Stimulated activated CD4-positive, alpha-beta T cell treated with anti-CD3 and anti-CD28 coated beads, Interleukin-2, amount 100 ng/mL, for 48 hours (primary cell): ENCODE measurements at regions not wholly inside any gene's neighbourhood (a gene's known extent, or its start where the extent isn't known, plus 50 kb on each side); places are given as distances from the start of the nearest gene placed in this dataset.

Source experiments
- DNase-seq, 2 donors: peaks; one replicate each; pipeline ENCODE4 v3.0.0-alpha.2; 2020

DNA sequence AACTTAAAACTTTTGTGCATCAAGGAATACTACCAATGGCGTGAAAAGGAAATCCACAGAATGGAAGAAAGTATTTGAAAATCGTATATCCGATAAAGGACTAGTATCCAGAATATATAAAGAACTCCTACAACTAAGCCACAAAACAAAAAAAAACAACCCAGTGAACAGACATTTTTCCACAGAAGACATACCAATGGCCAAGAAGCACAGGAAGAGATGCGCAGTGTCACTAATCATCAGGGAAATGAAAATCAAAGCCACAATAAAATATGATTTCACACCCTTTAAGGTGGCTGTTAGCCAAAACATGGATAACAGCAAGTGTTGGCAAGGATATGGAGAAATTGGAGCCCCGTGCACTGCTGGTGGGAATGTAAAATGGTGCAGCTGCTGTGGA, 203.3 kb downstream of the SEC14L1 start:
- no peak for DNase-seq

DNA sequence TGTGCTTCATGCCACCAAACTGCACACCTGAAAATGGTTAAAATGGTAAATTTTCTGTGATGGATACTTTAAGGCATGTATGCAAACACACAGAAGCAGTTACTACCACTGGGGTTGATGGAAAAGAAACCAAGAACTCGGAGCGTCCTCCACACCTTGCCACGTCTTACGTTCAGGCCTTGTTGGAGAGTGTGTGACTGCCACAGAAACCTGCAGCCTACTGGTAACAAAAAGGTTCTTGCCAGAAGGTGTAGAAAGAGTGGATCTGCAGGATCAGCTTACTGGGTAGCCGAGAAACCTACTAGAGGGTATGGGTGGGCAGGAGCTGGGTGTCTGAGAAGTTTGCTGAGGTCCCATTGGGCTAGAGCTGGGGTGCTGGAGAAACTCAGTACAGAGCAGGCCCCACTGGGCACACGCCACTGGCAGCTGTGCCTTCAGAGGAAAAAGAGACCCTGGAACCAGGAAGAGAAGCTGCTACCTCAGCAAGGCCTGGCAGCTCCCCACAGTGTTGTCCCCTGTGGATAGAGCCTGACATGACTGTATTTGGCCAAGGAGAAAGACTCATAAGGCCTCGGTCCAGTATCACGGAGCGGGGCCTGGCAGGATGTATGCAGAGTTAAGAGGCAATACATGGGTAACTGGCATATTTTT, 204.6 kb downstream of the SEC14L1 start:
- no peak for DNase-seq

DNA sequence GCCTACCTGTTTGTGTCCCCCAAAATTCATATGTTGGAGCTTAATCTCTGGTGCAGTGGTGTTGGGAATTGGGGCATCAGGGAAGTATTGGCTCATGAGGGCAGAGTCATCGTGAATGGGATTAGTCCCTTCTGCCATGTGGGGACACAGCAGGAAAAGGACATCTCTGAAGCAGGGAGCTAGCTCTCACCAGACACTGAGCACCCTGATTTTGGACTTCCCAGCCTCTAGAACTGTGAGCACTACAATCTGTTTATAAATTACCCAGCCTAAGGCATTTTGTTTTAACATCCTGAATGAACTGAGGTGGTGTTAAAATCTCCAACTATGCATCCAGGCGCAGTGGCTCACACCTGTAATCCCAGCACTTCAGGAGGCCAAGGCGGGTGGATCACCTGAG, 206.0 kb downstream of the SEC14L1 start:
- no peak for DNase-seq

DNA sequence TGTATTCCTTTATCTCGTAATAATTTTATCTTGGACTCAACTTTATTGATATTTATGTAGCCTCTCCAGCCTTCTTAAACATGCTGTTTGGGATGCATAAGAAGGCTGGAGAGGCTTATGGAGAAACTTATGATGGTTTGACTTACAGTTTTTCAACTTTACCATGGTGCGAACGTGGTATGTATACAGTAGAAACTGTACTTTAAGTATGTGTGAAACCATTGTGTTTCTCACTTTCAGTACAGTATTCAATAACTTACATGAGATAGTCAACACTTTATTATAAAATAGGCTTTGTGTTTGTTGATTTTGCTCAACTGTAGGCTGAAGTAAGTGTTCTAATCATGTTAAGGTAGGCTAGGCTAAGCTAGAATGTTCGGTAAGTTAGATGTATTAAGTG, 206.8 kb downstream of the SEC14L1 start:
- no peak for DNase-seq

DNA sequence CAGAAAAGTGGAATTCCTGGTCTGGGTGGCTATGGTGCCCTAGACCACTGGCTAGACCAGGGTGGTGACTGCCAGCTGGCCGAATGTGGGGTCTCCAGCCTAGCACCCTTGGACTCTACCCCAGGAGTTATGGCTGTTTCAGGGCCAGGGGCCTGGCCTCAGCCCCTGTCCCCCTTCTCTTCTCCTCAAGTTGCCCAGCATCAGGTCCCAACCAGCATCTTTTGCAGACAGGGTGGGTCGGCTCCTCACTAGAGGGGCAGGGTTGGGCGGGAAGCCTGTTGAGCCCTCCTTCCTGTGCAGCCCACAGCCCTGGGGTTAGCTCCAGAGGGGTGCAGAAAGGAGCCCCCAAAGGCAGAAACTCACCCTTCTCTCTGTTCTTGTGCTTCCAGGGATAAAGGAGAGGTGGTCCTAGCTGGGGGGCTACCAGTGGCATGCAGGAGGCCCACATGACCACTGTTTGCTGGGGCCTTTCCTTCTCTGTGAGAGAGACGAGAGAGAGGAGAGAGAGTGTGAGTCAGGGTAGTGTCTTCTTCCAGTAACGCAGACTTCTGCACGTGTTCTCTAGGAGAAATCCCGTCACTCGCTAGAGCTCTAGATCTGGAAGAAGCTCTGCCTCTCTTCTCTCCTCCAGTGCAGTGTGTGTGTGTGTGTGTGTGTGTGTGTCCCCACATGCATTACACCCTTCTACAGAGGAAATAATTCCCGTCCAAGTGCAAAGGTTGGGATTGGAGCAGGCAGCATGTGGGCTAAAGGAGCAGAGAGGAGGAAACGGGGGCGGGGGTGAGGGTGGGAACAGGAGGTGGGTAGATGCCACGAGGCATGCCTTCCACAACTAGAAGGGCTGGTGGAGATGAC, 209.4 kb downstream of the SEC14L1 start:
- no peak for DNase-seq

DNA sequence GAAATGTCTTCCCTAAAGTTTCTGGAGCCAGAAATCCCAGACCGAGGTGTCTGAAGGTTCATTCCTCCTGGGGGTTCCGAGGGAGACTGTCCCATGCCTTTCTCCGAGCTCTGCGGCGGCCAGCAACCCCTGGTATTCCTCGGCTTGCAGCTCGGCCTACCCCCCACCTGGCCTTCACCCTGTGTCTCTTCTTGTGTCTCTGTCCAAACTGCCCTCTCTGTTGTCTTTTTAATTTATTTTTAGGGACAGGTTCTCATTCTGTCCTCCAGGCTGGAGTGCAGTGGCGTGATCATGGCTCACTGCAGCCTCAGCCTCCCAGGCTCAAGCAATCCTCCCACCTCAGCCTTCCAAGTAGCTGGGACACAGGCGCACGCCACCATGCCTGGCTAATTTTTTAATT, 211.7 kb downstream of the SEC14L1 start:
- DNase-seq: no peak

DNA sequence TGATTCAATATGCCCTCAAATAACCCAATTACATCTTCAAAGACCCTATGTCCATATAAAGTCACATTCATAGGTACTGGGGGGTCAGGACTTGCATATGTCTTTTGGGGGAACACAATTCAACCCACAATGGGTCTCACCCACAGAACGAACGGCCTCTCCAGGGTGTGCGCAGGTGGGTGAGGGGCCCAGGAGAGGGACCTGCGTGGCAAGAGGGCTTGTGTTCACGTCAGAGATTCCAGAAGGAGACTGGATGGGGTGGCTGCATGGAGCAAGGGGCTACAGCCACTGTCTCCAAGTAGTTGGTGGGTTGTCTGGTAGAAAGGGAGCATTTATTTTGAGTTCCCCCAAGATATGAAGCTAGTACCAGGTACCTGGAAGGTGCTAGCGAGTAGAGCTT, 212.2 kb downstream of the SEC14L1 start:
- no peak for DNase-seq

DNA sequence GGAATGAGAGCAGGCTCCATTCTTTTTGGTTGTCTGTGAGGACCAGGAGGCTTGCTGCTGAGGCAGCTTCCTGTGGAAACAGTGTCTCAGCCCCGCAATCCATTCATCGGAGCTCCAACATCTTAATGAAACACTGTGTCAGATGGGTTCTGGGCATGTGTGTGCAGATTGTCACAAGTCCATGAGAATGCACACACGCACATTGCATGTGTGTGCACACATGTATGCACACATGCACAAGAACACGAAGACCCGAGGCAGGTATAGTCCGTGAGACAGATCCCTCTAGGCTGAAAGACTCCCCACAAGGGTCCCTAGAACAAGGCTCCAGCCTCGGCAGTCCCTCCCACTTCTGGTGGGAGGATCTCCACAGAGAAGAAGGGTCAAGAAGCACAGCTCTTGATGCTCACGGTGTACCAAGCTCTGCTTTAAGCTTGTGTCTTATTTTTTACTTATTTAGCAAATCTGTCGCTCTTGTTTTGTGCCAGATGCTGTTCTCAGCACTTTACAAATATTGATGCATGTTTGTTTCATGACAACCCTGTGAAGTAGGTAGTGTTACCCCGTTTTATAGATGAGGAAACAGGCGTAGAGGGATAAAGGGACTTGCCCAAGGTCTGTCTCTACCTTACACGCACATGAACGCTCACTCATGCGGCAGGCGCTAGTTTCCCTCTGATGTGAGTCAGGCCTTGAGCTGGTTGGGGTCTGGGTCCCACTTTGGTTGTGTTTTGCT, 213.1 kb downstream of the SEC14L1 start:
- no peak for DNase-seq

DNA sequence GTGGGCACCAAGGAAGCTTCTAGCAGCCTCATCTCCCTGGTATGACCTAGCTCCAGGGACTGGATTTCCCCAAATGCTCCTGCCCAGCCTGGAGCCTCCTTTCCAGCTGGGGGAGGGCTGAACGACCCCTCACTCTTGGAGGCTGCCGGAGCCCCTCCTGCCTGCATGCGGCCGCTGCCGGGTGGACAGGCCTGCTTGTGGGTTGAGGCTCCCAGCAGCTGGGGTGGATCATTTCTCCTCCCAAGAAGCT, 213.6 kb downstream of the SEC14L1 start:
- DNase-seq: no peak

DNA sequence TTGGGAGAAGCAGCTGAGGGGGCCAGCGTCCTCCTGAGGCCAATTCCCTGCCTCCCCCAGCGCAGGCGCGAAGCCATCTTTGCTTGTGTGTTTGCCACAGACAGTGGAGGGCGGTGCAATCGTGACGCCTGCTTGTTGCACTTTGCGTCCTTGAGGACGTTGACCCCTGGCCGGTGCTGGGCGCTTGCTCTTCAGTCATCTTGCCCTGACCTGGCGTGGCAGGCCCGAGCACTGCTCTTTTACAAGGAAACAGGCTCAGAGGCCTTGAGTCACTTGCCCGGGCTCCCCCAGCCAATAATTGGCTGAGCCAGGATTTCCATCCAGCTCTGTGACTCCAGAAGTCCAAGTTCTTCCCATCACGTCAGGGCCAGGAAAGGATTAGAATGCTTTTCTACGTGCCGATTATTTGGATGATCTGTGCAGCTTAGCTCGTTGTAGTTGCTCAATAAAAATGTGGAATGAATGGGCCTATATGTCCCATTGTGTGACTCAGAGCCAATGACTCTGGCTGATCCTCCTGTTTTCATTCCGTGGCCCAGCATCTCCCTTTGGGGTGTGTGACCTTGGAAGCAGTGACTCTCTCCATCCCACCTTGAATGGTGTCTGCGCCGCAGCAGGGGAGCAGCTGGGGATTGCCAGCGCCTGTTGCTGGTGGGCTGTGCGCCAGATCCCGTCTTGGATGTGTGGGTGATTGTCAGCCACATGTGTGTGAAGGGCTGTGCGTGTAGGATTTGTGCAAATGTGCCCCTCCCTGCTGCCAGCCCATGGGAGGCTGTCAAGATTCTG, 214.1 kb downstream of the SEC14L1 start:
- DNase-seq: no peak

DNA sequence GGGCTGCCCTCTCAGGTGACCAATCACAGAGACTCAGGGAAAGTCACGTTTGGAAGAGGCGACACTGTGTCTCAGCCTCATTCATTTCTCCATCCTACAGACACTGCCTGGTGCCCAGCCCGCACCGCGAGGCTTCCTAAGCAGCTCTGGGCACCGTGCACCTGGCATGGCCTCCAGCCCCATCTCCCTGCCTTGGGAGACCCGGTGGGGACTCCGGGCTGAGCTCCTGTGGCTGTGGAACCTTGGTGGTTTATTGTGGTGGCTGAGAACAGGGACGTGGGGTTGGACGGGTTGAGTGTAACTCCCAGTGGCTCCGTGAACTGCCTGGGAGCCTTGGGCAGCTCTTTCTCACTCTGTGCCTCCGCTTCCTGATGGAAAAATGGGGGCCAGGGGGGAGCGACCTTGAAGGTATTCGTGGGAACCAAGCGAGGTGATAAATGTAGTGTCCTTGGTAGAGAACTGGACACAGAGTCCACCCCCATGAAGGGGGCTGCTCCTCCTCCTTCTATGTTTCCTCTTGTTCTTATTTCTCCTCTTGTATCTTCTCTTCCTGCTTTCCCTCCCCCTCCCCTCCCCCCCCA, 215.4 kb downstream of the SEC14L1 start:
- DNase-seq: no peak

DNA sequence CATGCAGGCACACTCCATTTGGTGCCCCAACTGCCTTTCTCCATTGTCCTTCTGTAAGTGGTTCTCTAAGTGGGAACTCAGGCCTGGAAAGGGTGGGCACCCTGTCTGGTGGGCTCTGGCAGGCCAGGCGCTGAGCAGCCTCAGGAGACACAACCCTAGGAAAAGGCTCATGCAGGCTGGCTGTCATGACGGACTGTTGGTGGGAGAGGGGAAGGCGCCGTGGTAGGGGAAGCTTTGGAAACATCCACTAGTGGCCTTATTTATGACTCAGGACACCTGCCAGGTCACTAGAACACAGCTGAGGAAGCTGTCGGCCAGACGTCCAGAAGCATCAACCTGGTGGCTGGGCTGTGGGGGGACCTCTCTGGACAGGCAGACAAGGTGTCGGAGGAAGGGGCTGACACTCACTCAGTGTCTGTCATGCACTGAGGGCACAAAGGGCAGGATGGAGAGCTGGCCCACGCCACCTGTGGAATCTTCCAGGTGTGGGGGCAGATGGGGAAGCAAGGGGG, 216.0 kb downstream of the SEC14L1 start:
- DNase-seq: no peak

DNA sequence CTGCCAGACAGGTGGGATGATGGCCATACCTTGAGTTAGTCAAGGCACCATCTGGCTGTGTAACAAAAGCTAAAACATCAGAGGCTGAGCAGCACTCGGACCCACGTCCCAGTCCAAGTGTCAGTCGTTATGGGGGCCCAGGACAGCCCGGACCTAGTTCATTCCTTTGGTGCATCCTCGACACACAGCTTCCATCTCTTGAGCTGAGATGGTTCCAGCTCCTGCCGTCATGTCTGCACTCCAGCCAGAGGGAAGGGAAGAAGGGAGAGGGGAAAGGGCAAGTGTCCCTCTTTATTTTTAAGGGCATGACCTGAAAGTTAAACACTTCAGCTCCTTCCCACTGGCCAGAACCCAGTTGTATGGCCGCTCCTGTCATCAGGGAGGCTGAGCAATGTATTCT, 218.0 kb downstream of the SEC14L1 start:
- DNase-seq: no peak

DNA sequence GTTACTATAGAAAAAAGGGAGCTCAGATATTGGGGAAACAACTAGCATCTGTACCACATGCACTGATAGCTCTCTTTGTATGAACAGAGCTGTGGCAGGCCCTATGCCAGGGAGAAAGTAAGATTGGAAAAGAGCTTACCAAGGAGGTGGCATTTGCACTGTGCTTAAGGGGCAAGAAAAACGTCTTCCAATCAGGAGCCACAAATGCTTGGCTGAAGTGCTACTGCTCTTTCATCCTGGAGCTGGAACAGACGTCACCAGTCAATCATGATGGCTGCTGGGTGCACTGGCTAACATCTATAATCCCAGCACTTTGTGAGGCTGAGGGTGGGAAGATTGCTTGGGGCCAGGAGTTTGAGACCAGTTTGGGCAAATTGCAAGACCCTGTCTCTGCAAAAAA, 218.5 kb downstream of the SEC14L1 start:
- no peak for DNase-seq

DNA sequence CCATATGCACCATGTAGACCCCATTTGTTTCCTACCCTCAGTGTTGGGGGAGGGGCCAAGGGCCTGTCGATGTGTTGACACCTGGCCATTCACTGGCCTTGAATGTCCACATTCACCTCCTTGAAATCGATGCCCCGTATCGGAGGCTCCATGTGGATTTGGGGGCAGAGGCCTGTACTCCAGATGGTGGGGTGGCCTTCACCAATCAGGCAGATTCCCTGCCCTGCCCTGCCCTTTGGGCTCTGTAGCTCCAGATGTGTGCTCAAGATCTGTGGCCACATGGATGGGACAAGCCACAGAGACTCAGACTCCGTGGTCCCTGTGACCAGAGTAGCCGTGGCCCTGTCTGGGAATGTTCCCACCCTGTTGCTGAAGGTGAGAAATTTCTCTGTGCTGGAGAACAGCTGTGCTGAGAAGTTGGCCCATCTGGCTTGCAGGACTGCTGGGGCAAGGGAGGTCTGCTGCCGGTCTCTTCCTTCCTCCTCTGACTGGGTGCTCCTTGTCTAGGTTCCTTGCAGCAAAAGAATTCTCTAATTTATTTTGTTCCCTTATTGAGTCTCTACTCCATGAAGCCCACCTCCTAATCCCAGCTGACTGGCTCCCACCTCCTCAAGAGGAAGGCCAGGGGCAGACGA, 221.3 kb downstream of the SEC14L1 start:
- DNase-seq: no peak

DNA sequence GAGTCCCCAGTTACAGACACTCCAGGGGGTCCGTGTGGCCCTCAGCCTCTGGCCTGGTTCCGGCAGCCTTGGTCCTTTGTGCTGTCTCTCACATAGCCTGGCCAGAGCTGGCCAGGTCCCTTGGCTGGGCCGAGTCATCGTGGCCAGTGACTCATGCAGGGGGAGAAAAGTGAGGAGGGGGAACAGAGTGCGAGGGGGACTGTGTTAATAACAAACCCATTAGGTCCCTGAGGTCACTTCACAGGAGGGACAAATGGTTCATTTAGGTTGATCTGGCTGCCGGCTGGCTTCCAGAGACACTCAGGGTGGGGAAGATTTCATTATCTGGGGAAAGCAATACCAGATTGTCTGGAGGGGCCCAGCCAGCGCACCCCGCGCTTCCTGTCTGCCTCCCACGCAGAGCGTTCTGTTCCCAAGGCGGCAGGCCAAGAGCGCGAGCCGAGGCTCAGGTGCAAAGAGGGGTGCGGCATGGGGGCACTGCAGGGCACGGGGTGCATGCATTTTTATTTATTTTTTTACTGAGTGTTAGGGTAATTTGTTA, 223.1 kb downstream of the SEC14L1 start:
- DNase-seq: no peak

DNA sequence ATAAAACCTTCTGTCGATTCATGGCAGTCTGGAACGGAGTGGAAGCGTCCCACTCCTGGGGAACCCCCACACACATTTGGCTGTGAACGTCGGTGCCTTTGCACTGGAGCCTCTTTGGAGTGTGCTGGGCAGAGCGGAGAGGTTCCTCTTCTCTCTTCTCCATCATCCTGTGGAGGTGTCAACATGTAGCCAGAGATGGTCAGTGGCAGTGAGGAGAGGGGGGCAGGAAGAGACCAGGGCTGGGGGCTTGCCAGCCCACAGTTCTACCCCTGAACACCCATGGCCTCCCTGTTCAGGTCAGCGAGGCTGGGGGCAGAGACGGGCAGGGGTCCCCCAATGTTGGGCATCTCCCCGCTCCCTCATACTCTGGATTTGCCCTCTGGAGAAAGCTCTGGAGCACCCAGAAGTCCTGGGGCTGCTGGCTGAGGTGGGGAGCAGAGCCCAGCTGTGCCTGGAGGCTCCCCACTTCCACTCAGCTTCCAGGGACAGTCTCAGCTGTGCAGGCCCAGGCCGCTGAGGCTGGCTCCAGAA, 223.7 kb downstream of the SEC14L1 start:
- no peak for DNase-seq

DNA sequence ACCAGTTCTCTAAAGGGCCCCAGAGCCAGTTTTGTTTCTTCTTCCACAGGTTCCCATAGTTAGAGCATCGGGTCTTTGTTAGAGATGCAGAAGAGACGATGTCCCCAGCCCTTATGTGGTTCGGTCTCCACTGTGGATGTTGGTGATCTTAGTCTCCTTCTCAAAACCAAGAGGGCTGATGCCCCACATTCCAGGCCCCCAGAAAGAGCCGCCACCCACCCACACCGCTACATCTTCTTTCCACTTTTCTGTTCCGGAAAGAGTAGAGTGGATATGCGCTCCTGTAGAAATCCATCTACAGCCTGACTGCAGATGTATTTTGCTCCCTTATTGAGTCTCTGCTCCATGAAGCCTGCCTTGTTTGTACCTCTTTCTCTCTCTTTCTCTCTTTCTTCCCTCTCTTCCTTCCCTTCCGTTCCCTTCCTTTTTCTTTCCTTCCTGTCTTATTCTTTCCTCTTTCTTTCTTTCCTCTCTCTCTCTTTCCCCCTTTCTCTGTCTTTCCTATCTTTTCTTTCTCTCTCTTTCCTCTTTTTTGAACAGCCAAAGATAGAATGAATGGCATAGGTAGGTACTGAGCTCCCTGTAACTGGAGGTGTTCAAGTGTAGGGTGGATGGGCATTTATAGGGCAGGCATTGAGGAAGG, 224.3 kb downstream of the SEC14L1 start:
- no peak for DNase-seq

DNA sequence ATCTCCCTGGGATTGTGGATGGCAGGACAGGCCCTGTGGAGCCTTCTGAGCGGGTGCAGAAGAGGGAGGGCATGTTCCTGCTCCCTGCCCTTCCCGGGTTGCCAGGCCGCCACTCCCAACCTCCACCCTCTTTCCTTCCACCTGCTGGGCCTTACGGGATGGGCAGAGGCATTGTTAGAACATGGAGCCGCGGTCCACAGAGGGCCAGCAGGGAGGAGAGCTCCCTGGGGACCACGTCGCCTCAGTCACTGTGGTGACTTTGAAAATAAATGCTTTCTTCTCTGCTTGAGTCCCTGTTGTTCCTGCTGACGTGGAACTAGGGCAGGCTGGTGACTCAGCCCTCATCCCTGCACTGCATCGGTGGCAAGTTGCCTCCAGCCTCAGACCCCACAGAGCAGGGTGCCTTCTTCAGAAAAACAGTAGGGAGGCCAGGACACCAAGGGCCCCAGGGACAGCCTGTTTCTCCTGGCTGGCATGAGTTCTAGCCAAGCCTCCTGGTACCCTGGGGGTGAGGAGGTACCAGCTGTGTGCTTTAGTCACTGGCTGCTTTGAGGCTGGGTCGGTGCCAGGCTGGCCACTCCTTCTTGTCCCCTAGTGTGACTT, 224.9 kb downstream of the SEC14L1 start:
- no peak for DNase-seq

DNA sequence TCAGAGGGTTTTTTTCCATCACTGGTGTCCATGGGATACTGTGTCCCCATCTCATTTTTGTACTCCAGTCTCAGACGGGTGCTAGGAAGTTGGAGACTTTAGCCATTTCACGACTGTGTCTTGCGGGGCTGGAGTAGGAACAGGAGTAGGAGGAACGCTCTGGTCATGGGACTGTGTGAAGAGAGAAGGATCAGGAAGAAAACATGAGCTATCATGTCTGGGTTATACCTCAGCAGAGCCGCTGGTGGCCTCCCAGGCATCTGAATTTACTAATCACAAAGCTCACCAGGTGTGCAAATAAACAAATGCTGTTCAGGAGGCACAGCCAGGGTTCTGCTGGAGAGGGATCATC, 225.4 kb downstream of the SEC14L1 start:
- no peak for DNase-seq
